ENCODE measurements at regions not wholly inside any gene's neighbourhood (a gene's known extent, or its start where the extent isn't known, plus 50 kb on each side); places are given as distances from the start of the nearest gene placed in this dataset.

DNA sequence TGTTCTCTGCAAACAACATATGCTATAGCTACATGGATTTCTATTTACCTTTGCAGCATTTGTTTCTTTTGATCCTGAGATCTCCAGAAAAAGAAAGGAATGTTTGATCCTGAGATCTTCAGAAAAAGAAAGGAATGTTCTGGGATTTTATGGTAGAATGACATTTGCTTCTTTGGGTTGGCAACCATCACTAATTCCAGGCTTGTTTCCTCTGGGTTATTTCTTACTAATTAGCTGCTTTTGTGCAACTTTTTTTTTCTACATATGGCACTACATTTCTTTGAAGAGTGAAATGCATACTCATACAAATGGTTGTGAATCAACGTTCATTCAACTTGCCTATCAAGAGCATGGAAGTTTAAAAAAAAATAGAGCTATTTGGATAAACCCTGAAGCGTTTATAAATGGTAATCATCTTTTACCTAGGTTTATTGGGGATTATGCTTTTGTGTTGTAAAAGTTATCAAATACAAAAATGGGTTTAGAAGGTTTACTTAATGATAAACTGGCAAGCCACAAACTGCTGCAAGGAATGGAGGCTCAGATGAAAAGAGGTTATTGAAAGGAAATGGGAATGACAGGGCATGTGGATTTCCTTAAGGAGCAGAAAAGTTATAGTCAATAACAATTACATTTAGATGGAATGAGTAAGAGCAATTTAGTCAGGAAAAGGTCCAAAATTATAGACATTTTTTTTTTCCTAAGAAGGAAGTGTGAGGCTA lies 95.6 kb upstream of the PCDH18 start:
- Histone ChIP-seq H3K4me1 (ENCODE audit: insufficient read depth, low read length) (no peaks in the 10 kb centered on the region), H3K27me3 (ENCODE audit: insufficient read depth, low read length, poor library complexity) (no peaks in the 10 kb centered on the region), H3K27ac (ENCODE audit: low read length) (no peak overlapping the region), H4K20me1 (ENCODE audit: insufficient read depth, low read length) (no peaks in the 10 kb centered on the region), H2AFZ (ENCODE audit: low read depth, low read length) (no peak overlapping the region), H3K79me2 (ENCODE audit: insufficient read depth, low read length) (no peaks in the 10 kb centered on the region), H3K9me3 (ENCODE audit: insufficient read depth, low read length, severe bottlenecking) (peaks cover 2% of the 10 kb centered on the region), H3K4me2 (ENCODE audit: insufficient read depth, low read length) (no peak overlapping the region), H3K9ac (ENCODE audit: low read depth, low read length) (no peak overlapping the region), H3K4me3 (ENCODE audit: low read depth in 1 of 2, low read length in 2 of 2) (no peak overlapping the region), H3K36me3 (ENCODE audit: insufficient read depth, low read length) (no peaks in the 10 kb centered on the region)
- no peak for TF ChIP-seq EZH2 (IDR thresholded peaks at IDR 0.05; ENCODE audit: borderline replicate concordance, low read depth, low read length, severe bottlenecking)
- TF ChIP-seq, protein P1, sequence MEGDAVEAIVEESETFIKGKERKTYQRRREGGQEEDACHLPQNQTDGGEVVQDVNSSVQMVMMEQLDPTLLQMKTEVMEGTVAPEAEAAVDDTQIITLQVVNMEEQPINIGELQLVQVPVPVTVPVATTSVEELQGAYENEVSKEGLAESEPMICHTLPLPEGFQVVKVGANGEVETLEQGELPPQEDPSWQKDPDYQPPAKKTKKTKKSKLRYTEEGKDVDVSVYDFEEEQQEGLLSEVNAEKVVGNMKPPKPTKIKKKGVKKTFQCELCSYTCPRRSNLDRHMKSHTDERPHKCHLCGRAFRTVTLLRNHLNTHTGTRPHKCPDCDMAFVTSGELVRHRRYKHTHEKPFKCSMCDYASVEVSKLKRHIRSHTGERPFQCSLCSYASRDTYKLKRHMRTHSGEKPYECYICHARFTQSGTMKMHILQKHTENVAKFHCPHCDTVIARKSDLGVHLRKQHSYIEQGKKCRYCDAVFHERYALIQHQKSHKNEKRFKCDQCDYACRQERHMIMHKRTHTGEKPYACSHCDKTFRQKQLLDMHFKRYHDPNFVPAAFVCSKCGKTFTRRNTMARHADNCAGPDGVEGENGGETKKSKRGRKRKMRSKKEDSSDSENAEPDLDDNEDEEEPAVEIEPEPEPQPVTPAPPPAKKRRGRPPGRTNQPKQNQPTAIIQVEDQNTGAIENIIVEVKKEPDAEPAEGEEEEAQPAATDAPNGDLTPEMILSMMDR (IDR thresholded peaks at IDR 0.05; ENCODE audit: borderline replicate concordance, extremely low read depth, low read length, poor library complexity, severe bottlenecking): no peak
- ATAC-seq (ENCODE audit: insufficient read depth, low read depth) (no peak), DNase-seq (no peak)

DNA sequence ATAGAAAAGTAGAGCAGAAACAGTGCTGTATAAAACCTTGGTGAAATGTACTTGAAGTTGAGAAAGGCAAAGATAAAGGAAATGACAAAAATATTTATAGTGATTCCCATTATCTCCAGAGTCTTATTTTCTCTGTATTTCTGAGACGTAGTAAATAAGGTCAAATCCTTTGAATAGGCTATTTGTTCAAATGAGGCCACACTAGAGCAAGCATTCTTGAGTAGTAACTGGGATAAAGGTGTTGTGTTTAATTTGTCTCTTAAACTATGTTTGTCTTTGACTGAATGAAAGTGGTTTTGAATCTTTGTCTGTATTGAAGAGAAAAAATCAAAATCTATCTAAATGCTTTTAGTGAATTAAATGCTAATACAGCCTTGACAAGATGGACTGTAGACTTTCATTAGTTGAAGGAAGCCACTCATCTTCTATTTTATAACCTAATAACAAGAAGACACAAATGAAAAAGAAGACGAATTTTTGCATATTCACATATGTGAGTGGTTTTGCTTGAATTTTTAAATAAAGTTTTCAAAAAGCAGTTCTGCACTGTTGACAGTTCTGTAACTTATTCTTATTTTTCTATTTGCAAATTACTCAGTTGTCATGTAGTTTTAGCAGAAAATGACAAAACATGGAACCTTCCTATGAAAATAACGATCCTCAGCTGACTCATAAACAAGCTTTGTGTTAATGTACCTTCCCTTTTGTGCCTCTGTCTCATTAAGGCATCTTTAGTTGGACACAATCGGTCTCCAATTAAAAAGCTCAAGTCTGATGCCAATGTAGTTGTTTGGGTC lies 94.8 kb upstream of the PCDH18 start:
- DNase-seq: no peak
- TF ChIP-seq, protein P1 (IDR thresholded peaks at IDR 0.05; ENCODE audit: borderline replicate concordance, extremely low read depth, low read length, poor library complexity, severe bottlenecking): no peak
- TF ChIP-seq EZH2 (IDR thresholded peaks at IDR 0.05; ENCODE audit: borderline replicate concordance, low read depth, low read length, severe bottlenecking): no peak
- Histone ChIP-seq H3K27me3 (ENCODE audit: insufficient read depth, low read length, poor library complexity) (no peaks in the 10 kb centered on the region), H3K27ac (ENCODE audit: low read length) (no peak overlapping the region), H3K79me2 (ENCODE audit: insufficient read depth, low read length) (no peaks in the 10 kb centered on the region), H3K9ac (ENCODE audit: low read depth, low read length) (no peak overlapping the region), H3K4me2 (ENCODE audit: insufficient read depth, low read length) (no peak overlapping the region), H2AFZ (ENCODE audit: low read depth, low read length) (no peak overlapping the region), H3K4me3 (ENCODE audit: low read depth in 1 of 2, low read length in 2 of 2) (no peak overlapping the region), H3K4me1 (ENCODE audit: insufficient read depth, low read length) (no peaks in the 10 kb centered on the region), H3K36me3 (ENCODE audit: insufficient read depth, low read length) (no peaks in the 10 kb centered on the region), H4K20me1 (ENCODE audit: insufficient read depth, low read length) (no peaks in the 10 kb centered on the region), H3K9me3 (ENCODE audit: insufficient read depth, low read length, severe bottlenecking) (peaks cover 2% of the 10 kb centered on the region)
- no peak for ATAC-seq (ENCODE audit: insufficient read depth, low read depth)

DNA sequence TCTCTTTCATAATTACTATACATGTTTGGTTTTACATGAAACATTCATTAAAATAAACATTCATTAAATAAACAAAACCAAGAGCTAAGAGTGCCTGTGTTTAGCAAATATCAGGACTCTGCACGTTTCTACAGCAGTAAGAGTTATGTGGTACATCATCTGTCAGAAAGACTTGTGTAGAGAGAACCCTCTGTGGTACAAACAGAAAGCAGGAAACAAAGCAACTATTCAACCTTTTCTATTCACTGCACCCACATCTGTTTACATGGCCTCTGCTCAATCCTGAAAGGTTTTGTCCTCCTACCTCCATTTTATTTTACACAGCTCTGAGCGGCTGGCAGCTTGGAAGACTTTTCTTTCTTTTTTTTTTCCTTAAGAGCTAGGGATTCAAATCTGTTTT lies 90.7 kb upstream of the PCDH18 start:
- Histone ChIP-seq H3K27ac (ENCODE audit: low read length) (no peak overlapping the region), H3K4me1 (ENCODE audit: insufficient read depth, low read length) (no peaks in the 10 kb centered on the region), H2AFZ (ENCODE audit: low read depth, low read length) (no peak overlapping the region), H3K9ac (ENCODE audit: low read depth, low read length) (no peak overlapping the region), H3K9me3 (ENCODE audit: insufficient read depth, low read length, severe bottlenecking) (no peaks in the 10 kb centered on the region), H3K4me2 (ENCODE audit: insufficient read depth, low read length) (no peak overlapping the region), H4K20me1 (ENCODE audit: insufficient read depth, low read length) (no peaks in the 10 kb centered on the region), H3K36me3 (ENCODE audit: insufficient read depth, low read length) (no peaks in the 10 kb centered on the region), H3K4me3 (ENCODE audit: low read depth in 1 of 2, low read length in 2 of 2) (no peak overlapping the region), H3K79me2 (ENCODE audit: insufficient read depth, low read length) (no peaks in the 10 kb centered on the region), H3K27me3 (ENCODE audit: insufficient read depth, low read length, poor library complexity) (no peaks in the 10 kb centered on the region)
- ATAC-seq (ENCODE audit: insufficient read depth, low read depth) (no peak), DNase-seq (no peak)
- TF ChIP-seq, protein P1 (IDR thresholded peaks at IDR 0.05; ENCODE audit: borderline replicate concordance, extremely low read depth, low read length, poor library complexity, severe bottlenecking): no peak
- no peak for TF ChIP-seq EZH2 (IDR thresholded peaks at IDR 0.05; ENCODE audit: borderline replicate concordance, low read depth, low read length, severe bottlenecking)
